Activated naive CD4-positive, alpha-beta T cell (primary cell): ENCODE measurements at regions not wholly inside any gene's neighbourhood (a gene's known extent, or its start where the extent isn't known, plus 50 kb on each side); places are given as distances from the start of the nearest gene placed in this dataset.

ENCODE experiments used
- DNase-seq, 4 experiments: peaks; one replicate each; lab custom pipeline; 2025; lab: John Stamatoyannopoulos, UW

DNA sequence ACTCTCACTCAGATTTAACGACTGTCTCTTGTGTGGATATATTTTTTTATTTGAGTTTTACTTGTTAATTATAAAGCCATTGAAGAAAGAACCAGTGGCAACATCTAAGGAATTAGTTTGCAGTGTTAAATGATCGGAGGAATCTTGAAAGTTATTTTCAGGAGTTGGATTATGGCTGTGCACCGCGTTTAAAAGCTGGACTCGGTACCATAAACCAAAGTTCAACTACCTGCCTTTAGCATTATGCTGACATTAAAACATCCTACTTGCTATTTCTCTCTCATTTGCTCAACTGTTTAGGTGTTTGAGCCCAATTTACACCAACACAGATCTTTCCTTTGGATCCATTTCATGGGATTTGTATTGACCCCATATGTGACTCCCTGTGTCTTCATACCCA is 289.4 kb upstream of the SASH1 start:
- no peak for DNase-seq

DNA sequence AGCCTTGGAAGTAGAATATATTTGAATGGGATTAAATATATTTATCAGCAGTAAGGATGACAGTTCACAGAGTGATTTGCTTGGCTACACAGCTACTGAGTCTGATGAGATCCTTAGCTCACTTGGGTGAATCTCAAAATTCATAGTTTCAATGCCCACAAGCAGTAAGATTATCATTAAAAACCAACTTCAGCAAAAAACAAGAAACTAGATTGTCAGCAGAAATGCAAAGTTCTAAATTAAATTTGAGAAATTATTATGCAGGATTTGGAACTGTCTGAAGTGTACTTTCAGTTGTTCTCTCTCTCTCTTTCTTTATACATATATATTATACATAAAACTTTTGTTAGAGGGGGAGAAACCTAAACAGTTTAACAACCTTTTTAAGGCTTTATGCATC is 288.8 kb upstream of the SASH1 start:
- no peak for DNase-seq

DNA sequence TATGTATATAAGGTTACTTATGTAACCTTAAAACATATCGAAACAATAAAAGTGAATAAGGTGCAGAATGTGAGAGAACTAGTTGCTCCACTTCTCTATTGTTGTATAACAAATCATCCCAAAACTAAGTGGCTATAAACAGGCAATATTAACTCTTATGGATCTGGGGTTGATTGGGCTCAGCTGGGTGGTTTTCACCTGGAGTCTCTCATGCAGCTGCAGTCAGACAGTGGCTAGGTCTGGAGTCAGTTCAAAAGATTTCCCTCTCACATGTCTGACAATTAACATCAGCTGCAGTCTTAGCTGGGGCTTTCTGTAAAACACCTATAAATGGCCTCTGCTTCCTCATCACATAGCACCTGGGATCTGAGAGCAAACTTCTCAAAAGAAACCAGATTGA is 288.4 kb upstream of the SASH1 start:
- no peak for DNase-seq

DNA sequence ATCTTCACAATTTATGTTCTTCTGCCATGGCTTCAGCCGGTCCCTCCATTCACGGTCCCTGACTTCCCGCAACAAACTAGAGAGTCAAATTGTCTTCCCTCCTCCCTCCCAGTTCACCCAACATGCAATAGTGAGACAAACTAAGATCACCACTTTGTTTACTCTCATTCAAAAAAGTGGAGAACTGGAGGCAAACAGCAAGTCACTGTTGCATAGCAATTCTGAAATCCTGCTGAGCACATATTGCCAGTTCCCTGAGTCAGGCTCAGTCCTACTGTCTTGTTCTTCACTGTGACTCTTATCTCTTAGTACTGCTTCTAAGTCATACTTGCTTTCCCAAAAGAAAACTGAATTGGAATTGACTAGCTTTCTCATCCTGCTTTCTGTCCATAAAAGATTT is 287.2 kb upstream of the SASH1 start:
- no peak for DNase-seq

DNA sequence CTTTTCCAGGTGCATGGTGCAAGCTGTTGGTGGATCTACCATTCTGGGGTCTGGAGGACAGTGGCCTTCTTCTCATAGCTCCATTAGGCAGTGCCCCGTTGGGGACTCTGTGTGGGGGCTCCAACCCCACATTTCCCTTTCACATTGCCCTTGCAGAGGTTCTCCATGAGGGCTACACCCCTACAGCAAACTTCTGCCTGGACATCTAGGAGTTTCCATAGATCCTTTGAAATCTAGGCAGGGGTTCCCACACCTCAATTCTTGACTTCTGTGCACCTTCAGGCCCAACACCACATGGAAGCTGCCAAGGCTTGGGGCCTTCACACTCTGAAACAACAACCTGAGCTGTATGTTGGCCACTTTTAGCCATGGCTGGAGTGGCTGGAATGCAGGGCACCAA is 282.8 kb upstream of the SASH1 start:
- no peak for DNase-seq

DNA sequence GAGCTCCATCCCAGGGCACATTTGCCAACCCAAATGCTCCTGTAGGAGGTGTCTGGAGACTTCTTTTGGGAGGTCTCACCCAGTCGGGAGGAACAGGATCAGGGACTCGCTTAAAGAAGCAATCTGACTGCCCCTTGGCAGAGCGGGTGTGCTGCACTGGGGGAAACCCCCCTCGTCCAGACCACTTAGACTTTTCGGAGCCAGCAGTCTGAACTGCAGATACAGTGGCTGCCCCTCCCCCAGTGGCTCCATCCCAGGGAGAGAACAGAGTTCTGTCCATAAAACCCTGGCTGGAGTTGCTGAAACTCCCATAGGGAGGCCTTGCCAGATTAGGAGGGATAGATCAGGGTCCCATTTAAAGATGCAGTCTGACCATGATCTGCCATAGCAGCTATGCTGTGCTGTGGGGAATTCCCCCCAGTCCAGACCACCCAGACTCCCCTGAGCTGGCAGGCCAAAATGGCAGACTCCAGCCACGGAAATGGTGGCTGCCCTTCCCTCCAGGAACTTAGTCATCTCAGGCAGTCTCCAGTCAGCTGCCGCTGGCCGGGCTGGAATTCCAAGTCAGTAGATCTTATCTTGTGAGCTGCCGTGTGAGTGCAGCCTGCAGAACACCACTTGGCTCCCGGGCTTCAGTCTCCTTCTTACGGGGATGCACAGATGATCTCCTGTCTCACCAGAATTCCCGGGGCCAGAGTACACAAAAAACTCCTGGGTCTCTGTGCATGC is 278.1 kb upstream of the SASH1 start:
- DNase-seq = no peak

DNA sequence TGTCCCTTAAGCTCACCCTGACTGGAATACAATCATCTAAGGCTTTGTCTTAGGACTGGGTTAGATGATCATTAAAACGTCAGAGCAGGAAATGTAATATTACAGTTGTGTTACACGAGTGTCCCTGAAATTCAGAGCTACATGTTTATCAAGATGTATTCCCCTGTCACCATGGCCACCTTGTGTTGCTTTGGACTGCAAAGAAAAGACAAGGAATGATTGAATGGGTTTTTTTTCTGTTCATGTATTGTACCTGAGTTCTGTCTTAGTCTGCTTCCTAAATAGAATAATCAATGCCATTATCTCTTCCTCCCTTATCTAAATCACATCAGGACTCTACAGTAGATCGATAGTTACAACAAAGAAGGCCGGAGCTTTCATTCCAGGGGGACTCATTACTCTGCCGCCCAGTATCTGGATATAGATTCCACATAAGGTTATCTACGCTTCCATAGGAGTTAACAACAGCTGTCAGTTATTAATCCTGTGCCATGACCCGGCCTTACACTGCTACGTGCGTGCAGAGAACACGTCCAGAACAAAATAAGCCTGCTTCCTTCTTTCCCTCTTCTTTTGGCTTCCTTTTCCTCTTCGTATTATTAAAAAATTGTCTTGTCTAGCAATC is 274.1 kb upstream of the SASH1 start:
- no peak for DNase-seq

DNA sequence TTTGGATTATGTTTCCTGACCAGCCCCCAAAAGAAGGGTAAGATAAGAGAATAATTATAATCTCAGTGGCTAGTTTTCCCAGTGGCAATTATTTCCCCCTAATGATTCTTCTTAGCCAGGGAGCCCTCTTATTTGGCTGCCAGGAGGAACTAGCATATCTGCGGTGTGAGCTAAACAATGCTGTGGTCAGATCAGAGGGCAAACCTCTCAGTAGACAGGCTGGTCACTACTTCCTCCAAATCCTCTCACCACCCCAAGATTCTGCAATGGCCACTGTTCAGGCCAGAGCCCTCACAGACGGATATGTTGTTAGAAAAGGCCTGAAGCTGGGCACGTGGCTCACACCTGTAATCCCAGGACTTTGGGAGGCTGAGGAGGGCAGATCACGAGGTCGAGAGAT is 273.4 kb upstream of the SASH1 start:
- DNase-seq = no peak

DNA sequence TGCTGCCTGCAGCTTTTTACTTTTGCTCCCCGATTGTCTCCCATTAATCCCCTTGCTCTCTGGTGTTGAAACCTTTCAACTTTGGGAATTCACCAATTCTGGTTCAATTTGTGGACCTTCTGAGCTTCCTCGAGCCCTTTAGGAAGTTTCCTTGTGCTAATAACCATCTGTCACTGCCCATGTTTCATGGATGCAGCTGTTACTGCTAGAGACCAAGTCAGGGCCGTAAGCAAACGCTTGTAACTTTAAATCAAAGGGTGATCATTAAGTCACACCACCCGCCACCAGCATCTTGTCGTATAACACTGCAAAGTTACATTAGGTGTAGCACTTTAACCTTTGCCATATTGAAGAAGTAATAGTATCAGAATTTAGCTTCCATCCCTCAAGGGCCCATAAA is 268.3 kb upstream of the SASH1 start:
- no peak for DNase-seq

DNA sequence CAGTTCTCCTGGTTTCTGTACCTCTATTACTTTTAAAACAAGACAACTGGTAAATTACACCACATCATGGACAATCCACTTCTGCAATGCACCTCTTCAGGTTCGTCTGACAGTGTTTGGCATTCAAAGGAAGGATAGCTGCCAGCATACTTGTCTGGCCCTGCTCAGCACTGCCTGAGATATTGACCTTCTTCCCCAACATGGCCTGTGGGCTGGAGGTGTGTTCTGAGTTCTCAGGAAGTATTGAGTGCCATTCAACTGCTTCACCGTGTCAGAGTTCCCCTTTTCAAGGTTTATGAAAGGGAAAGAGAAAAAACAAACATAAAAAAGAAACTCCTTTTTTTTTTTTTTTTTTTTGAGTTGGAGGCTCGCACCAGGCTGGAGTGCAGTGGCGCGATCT is 267.9 kb upstream of the SASH1 start:
- DNase-seq = no peak

DNA sequence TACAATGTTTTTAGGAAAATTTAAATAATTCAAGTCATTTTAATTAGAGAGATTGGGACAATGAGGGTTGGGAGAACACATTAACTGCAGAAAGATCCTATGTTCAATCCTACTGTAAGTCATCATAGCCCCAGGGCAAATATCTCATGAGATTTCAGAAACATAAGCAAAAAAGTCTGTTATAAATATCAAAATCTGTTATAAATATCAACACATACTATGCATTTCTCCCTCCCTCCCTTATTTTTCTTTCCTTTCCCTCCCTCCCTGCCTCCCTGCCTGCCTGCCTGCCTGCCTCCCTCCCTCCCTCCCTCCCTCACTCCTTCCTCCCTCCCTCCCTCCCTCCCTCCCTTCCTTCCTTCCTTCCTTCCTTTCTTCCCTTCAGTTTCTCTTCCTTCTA is 267.3 kb upstream of the SASH1 start:
- no peak for DNase-seq

DNA sequence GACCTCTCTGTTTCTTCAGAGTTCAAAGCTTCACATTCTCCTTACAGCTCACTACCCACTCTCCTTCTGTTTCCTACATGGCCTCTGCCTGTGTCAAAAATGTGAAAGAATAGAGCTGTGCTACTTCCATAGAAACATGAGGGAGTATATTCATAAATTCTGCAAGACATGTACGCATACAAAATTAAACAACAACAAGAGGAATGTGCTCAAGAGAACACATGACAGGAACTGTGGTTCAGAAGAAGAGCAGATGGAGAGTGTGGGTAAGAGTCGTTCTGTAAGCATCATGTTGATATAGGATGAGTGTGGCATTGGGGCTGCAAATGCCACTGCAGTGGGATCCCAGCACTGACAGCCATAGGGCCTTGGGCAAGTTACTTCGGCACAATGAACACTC is 266.6 kb upstream of the SASH1 start:
- DNase-seq = no peak

DNA sequence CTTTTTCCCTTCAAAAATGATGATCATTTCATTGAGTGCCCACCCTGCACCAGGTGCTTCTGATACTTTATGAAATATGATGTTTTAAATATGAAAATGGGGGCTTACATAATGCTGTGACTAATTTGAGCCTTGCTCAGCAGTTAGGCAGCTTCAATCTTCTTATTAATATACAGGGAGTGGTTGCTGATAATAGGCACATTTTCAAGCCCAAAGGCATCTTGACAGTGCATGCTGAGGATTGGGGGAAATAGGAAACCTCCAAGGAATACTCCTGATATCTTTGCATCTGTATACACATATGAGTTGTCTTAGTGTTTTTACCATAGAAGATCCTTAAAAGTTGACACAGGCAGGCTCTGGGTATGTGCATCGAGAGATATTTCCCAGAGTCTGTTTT is 262.3 kb upstream of the SASH1 start:
- DNase-seq = no peak

DNA sequence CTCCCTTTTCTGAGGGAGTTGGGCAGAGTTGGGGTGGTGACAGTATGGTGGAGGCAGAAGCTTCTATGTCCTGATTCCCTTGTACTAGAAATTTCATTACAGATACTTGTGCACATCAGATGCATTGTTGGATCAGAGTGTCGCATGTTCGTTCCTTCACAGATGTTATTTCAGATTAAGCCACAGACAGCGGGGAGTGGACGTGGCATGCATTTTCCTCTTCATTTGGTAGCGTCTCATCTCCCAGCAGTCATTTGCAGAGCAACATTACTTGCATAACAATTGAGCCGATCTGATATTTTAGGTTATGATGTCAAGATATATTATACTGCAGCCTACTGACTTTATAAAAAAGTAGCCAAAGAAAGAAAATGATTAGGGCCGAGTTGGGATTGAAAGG is 261.6 kb upstream of the SASH1 start:
- no peak for DNase-seq

DNA sequence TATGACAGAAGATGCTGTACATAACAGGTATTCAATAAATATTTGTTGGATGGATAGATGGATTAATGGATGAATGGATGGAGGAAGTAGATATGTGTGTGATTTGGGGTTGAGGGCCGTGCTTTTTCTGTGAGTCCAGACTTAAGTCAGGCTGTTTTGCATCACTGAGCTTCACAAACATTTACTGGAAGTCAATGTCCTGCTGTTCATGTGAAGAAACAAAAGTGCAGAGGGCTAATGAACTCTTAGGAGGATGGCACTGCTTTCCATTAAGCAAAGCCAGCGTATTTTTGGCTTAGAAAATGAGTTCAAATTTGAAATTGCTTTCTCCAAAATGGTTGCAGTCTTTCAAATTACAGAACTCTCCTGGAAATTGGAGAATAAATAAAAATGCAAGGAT is 260.6 kb upstream of the SASH1 start:
- no peak for DNase-seq

DNA sequence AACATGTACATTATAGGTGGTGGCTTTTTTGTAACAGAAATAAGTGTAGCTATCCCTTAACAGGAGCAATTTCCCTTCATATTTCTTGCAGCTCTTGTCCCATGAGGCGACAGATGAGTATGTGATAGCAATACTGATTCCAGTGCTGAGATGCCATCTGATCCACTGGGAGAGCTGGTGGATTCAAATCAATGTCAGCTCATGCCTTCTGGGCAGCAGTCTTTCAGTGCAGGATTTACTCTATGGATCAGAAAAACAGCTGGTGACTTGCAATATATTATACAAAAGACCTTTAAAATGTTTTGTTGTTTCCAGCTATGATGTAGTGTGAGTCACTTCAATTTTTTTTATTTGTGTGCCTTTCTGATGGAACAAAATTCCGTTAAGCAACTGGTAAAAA is 259.9 kb upstream of the SASH1 start:
- no peak for DNase-seq

DNA sequence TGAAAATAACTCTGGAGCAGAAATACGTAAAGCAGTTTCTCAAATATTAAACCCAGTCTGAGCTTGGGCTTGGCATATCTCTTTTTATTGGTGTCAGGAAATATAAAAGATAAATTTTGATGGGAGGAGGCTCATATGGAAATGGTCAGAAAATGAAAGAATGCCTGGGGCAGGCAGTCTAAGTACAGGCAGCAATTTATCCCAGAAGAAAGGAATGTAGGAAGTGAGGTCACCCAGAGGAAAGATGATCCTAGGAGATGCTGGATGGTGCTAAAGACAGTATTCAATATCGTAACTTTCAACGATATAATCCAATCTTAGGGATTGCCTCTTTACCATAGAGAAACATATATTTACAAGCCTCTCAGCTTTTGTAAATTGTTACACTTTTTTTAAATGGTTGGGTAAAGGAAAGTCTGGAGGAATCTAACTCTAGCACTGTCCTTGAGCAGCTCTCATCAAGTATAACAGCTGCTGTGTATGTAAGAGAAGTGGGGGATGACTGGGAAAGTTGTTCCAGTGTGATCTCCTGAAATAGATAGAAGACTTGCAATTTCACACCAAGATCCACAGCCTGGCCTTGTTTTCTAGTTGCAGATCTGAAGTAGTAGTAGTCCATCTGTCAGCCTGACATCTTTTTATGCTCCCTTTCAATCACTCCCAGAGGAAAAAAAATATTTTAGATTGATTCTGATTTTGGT is 256.9 kb upstream of the SASH1 start:
- no peak for DNase-seq

DNA sequence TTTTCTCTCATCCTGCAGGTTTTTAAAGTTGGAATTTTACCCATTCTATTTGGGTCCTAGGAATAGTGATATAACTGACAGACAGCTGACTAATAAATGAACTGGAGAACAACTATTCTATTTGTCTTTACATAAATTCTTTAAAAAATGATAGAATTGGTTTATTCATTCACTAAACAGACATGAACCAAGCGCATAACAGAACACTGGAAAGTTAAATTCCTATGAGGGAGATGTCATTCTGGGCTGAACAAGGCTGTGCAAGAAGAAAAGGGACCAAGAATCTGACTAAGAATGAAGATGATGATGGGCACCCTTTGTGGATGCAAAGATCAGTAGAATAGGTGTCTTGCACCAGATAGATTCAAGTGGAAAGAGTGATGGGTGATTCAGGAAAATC is 256.3 kb upstream of the SASH1 start:
- no peak for DNase-seq

DNA sequence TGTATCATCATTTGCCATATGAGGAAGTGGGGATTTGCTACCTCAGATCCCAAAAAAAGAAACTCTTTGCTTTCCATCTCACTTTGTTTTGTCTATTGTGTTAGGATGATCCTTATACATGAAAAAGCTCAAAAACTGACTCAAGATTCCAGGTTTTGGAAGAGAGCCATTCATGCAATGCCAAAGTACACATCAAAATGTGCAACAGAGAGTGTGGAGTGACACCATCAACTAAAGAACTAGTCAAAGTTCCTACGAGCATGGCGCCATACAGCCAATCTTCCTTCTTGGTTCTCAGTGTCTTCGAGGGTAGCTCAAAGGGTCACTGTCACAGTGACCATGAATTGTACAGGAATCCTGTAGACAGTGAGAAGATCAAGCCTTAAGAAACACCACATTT is 255.8 kb upstream of the SASH1 start:
- no peak for DNase-seq

DNA sequence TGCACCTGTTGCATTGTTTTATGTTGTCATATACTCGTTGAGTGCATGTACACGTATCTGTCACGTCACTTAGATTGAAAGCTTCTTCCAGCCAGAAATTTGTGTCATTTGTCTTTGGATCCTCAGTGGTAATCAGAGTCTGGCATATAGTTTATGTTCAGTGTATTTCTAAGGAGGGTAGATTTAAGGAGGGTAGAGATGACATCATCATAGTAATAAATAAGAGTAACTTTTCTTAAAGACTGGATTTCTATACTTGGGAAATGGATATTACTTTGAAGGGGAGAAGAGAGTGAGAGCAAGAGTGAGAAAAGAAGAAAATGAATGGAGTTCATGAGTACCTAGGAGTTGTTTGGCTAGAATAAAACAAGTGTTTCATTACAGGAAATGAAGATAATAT is 255.0 kb upstream of the SASH1 start:
- DNase-seq = no peak

DNA sequence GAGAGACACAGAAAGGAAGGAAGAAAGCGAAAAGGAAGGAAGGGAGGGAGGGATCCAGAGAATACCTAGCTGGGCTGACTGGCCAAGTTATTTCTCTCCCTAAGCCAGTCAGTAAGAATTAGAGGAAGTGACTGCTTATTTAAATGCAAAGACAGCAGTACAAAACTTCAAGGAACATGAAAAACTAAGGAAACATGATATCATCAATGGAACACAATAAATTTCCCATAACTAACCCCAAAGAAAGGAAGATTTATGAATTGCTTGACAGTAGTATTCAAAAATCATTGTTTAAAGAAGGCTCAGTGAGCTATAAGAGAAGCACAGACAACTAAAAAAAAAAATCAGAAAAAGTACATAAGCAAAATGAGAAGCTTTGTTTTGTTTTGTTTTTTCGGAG is 252.3 kb upstream of the SASH1 start:
- no peak for DNase-seq

DNA sequence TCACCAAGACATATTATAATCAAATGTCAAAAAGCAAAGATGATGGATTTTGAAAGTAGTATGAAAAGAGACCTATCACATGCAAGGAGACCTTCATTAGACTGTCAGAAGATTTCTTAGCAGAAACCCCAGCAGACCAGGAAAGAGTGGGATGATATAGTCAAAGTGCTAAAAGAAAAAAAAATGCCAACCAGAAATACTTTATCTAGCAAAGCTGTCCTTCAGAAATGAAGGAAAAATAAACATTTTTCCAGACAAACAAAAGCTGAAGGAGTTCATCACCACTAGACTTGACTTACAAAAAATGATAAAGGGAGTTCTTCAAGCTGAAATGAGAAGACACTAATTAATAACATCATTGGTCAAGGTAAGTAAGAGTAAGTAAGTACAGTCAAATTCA is 251.2 kb upstream of the SASH1 start:
- DNase-seq = no peak

DNA sequence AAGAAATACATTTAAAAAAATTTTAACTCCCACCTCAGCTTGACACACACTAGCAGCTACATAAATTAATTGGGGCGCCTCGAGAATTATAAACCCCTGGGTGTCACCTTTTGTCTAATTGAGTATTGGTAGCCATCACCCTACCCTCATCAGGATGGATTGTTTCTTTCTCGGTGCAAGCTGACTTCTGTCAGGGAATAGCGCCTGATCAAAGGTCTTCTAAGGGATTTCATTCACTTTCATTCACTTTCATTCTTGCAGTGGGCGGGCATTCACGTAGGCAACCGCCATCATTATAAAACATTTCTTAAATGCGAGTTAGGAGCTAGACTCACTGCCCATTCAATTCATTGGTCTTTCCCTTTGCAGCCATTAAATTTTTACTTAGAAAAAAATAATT is 239.2 kb upstream of the SASH1 start:
- no peak for DNase-seq

DNA sequence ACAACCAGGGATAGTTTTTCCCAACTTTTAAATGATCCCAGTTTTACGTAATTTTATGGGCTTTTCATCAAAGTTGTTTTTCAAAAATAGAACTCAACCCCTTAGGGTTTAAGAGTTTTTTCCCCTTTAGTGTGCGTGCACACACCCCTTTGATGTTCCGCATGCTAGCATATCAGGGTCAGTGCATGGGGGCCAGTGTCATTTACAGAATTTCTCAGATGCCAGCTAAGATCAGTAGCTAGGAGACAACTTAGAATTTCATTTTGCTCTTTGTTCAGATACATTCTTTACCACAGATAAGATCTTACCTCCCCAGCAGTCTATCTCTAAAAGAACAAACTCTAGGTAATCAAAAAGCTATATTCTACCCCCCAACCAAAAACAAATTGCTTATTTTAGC is 238.5 kb upstream of the SASH1 start:
- no peak for DNase-seq
